Stimulated activated CD8-positive, alpha-beta memory T cell treated with anti-CD3 and anti-CD28 coated beads, Interleukin-7, amount 100 ng/mL, for 48 hours (primary cell): ENCODE measurements at regions not wholly inside any gene's neighbourhood (a gene's known extent, or its start where the extent isn't known, plus 50 kb on each side); places are given as distances from the start of the nearest gene placed in this dataset.

Experiments used
- DNase-seq, 2 donors: peaks; one replicate each; pipeline ENCODE4 v3.0.0-alpha.2; 2020; ENCODE audit warnings: low read depth in 1 of 2; ENCODE audit errors: extremely low read depth in 1 of 2

GRCh38 chr22:47591709-47592108 is 829.3 kb downstream of the TBC1D22A start:
- DNase-seq = no peak

GRCh38 chr22:47591016-47591415 is 828.6 kb downstream of the TBC1D22A start:
- DNase-seq = no peak

- no peak for DNase-seq
These were observed 827.1 kb downstream of the TBC1D22A start for GRCh38 chr22:47589271-47590250.

GRCh38 chr22:47588578-47588960 is 826.1 kb downstream of the TBC1D22A start:
- DNase-seq = no peak

- DNase-seq = no peak
These were observed 825.6 kb downstream of the TBC1D22A start for GRCh38 chr22:47587861-47588577.

GRCh38 chr22:47587361-47587760 is 824.9 kb downstream of the TBC1D22A start:
- no peak for DNase-seq

GRCh38 chr22:47586946-47587345 is 824.5 kb downstream of the TBC1D22A start:
- no peak for DNase-seq

GRCh38 chr22:47586038-47586437 is 823.6 kb downstream of the TBC1D22A start:
- no peak for DNase-seq

GRCh38 chr22:47583959-47584562 is 821.6 kb downstream of the TBC1D22A start:
- no peak for DNase-seq

GRCh38 chr22:47582067-47582466 is 819.6 kb downstream of the TBC1D22A start:
- DNase-seq = no peak

- no peak for DNase-seq
These were observed 817.7 kb downstream of the TBC1D22A start for GRCh38 chr22:47580121-47580520.

- no peak for DNase-seq
These were observed 814.5 kb downstream of the TBC1D22A start for GRCh38 chr22:47576908-47577307.

GRCh38 chr22:47575291-47575690 is 812.8 kb downstream of the TBC1D22A start:
- no peak for DNase-seq

GRCh38 chr22:47574556-47574955 is 812.1 kb downstream of the TBC1D22A start:
- no peak for DNase-seq

- no peak for DNase-seq
These were observed 810.7 kb downstream of the TBC1D22A start for GRCh38 chr22:47573141-47573540.

GRCh38 chr22:47572443-47572842 is 810.0 kb downstream of the TBC1D22A start:
- DNase-seq = no peak

- no peak for DNase-seq
These were observed 809.2 kb downstream of the TBC1D22A start for GRCh38 chr22:47571616-47572015.

GRCh38 chr22:47570851-47571250 is 808.4 kb downstream of the TBC1D22A start:
- no peak for DNase-seq

- DNase-seq = no peak
These were observed 807.8 kb downstream of the TBC1D22A start for GRCh38 chr22:47570300-47570685.

- DNase-seq = no peak
These were observed 807.2 kb downstream of the TBC1D22A start for GRCh38 chr22:47569389-47570299.
